Stimulated activated CD4-positive, alpha-beta T cell treated with anti-CD3 and anti-CD28 coated beads, Interleukin-1b, Interleukin-23, amount 100 ng/mL, for 24 hours (primary cell): ENCODE measurements at regions not wholly inside any gene's neighbourhood (a gene's known extent, or its start where the extent isn't known, plus 50 kb on each side); places are given as distances from the start of the nearest gene placed in this dataset.

ENCODE experiments used
- DNase-seq, 4 experiments: peaks; one replicate each; pipeline ENCODE4 v3.0.0-alpha.2; 2020; ENCODE audit warnings: low read depth in 4 of 4, low spot score in 1 of 4

DNA sequence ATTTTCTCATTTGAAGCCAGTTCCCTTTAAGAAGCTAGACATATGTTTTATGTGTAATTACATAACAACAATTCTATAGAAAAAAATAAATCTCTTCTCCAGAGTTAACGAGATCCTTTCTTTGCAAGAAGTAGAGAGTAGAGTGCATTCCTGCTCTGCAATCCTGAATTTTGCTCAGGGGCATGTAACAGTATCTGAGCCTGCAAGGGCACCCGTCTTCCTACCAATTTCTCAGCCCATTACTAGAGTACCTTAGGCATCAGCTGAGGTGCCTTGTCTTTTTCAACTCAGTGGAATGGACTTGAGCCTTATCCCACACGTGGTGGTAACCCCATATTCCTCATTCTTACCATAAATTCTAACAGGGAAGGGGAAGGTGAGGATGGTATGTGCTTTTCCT, 205.9 kb downstream of the IKZF2 start:
- DNase-seq: no peak

DNA sequence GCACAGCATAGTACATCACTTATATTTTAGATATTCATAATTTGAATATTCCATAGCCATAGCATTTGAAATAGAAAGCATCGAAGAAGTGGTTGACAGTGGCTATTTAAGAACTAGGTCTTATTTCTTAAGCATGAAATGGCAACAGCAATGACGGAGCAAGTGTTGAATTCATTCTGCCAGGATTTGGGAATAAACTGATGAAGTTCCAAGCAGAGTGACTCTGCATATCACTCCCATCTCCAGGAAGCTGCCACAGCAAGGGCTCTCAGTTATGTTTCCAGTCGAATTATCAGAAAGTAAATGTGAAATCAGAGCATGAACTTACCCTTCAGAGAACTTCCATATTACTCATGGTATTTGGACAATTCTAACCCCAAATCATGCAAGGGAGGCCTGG, 208.1 kb downstream of the IKZF2 start:
- no peak for DNase-seq

DNA sequence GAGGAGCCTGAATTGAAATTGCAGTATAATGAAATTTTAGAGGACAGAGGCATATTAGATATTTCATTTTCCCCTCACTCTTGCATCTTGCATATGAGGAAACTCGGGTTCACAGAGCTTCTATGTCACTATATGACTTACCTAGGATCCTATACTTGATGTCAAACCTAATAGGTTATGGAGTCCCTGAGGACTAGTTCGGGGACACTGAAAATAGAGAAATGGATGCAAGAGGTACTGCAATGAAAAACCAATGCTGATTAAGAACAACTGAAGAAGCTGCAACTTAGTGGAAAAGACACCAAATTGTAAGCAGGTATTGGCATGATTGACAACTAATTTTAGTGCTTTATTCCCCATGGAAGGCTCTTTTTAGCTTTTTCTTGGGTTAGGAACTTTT, 210.1 kb downstream of the IKZF2 start:
- DNase-seq: no peak

DNA sequence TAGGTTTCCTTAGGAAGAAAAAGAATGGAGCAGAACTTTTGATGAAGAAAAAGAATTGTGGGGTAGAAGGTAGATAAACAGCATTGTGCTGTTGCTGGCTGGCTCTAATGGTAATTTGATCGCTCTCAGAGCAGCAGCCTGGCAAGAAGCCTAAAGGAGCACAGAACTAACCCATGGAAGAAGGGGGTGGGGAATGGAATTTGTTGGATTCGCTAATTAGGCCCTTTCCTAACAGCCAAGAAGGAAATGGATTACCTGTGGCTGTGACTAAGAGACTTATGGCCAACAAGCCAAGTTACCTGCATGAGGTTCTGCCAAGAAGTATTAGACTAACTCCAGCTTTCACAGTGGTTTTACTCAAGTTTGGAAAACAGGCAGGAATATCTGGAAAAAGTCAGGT, 210.6 kb downstream of the IKZF2 start:
- DNase-seq: no peak

DNA sequence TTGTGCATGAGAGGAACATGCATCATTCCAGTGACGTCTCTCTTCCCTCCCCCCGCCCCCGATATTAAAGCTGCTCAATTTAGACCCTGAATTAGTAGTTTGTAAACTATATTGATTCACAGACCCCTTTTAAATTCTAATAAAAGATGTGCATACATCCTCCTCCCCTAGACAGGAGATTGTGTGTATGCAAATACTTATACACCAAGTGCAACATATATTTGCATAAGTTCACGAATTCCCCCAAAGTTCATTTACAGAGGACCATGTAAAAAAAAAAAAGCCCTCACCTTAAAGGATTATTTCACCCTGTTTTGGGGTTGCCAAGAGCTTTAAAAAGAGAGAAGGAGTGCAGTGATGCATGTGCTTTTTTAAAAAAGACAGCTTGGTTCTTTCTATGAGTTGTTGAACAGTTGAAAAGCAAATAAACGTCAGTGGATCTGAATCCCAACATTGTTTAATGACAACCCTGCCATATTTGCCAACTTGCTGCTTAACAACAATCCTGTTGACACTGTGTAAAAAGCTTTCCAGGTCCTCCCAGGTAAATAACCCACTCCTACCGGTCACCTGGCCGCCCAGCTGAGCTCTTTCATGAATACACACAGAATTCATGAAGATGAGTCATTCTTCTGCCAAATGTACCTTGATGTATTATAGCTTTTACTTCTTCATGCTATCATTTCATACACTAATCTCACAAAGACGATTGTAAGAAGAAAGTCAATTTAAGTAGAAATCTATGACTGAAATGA, 211.5 kb downstream of the IKZF2 start:
- DNase-seq: no peak

DNA sequence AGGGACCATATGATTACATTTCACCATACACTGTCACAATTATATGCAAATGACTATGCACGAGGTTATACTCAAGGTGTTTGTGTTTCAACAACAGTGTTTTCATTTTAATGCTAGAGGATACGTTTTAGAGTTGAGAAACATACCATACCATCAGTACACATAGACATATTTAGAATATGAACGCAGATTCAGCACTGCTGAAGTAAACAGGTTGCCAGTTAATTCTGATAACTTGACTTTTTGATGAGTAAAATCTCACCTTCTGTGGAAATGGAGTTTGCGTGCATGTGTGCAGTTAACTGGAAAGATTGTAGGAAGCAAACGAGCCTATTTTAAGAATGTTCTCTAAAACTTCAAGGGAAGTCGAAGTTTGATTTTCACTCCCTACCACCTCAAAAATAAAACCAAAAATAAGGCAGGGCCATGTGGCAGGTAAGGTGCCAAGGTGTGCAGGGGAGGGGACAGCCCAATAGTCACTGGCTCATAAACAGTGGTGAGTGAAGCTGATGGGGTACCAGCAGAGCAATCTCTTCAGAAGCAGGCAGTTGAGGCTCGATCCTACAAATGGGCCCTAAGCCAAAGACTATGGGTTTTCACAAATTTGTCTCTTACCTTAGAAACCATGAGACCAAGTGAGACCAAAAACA, 213.1 kb downstream of the IKZF2 start:
- DNase-seq: no peak

DNA sequence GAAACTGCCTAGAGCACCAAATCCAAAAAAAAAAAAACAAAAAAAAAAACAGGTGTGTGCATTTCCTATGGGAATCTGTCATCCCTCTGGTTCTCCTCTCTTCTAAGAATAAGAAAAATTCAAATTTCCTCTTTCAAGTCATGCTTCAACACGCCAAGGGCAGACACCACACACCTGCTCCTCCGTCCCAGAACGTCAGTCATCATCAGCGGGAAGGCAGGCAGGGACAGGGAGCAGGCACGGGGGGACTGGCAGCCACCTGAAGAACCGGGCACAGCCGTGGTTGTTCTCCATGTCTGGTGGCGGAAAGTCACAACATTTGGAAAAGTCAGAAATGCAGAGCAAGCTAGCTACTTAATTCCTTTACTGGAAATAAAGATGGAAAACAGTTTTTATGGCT, 214.8 kb downstream of the IKZF2 start:
- no peak for DNase-seq

DNA sequence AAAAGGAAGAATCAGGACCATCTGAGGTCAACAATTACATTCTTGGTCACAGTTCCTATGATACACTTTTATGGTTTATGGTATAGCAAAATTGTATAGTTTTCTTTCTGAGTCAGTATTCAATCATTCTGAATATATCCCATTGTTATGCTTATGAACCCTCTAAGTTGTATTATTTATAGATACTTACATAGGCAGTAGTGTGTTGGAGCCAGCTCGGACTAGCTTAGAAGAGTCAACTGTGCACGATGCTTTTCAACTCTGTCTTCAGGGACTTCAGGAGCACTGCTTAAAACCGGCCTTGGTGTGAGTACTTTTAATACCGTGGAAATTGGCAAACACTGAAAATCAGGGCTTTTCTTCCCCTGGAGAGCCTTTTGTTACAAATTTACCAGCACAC, 215.7 kb downstream of the IKZF2 start:
- DNase-seq: no peak

DNA sequence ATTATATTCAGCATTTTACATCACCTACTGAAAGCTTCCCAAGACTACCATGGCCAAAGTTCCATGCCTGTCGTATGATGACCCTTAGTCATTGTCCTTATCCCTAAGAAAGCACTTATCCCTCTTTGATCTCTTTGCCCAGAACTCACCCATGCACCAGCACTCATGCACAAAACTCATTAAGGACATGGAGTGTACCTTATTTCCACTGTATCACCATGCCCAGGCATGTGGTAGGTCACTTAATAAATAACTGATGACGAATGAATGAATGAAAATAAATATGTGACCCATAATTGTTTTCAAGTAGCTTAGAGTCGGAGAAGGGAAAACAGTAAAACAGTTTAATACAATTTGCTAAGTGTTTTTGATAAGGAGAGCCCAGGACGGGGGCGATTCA, 220.1 kb downstream of the IKZF2 start:
- no peak for DNase-seq

DNA sequence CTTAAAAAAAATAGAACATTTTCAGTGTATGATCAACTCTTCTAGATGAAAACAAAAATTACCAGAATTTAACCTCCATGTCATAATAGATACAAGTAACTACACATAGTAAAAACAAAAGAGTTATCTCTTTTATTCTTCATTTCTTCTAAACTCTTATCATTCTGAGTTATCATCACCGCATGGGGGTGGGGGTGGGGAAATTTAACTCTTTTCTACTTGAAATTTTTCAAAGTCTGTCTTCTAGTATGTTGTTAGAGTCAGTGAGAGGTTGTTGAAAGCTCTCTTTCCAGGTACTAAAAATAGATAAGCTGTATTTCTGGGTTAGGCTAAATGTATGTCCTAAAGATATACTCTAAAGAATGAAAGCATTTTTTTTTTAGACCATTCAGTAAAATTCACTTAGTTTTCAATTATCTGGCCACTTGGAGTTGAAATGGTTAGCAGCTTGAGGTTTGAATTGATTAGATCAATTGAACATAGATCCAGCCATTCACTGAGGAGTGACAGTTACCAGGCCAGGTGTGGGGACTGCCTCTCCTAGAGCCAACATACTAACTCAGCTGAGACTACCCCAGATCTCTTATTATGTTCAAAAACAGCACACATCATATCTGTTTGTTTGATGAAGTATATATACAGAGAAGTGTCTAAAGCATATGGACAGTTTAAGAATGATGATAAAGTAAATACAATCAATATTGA, 220.7 kb downstream of the IKZF2 start:
- no peak for DNase-seq

DNA sequence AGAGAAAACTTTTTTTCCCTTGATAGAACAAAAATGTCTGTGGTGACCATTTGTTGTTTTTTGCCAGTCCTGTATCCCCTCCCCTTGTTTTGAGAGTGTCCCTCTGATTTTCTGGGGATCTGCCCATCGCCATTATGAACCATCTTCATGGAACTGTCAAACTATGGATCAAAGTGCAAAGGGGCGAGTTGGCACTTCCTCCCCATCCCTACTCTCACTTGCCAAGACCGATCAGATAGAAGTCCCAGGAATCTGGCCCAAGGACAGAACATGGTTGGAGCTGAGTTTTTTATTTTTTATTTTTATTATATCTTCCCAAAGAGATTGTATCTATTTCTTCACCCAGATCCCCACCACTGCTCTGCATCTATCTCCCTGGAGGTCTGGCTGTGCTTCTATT, 221.4 kb downstream of the IKZF2 start:
- DNase-seq: no peak

DNA sequence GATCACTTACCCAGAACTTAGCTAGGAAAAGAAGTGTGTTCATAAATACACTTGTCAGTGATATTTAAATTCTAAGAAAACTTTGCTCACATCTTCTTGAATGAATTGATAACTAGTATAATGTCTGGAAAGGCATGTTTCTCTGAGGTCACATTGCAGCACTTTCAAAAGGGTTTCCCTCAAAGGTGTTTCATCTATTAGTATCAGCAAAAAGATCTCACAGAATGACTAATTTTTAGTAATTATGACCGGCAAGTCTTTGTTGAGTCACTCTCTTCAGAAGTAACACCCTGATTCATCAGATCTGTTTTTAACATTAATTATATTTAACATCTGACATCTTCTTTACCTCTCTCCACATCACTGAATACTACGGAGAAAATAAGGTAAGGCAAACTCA, 222.3 kb downstream of the IKZF2 start:
- no peak for DNase-seq

DNA sequence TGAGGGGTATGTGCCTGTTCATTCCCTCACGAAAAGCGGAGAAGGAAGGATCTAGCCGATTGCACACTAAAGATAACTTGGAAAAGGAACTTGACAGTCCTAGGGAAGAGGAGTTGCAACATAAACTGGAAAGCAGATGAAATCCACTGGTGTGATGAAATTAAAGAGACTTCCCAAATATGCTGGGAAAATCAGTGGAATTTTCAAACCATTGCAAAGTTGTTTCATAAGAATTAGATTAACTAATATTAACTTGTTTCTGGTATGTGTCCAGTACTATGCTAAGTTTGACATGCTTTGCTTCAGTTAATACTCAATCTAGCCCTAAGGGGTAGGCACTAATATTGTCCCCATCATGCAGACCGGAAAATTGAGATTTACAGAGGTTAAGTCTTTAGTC, 222.7 kb downstream of the IKZF2 start:
- DNase-seq: no peak

DNA sequence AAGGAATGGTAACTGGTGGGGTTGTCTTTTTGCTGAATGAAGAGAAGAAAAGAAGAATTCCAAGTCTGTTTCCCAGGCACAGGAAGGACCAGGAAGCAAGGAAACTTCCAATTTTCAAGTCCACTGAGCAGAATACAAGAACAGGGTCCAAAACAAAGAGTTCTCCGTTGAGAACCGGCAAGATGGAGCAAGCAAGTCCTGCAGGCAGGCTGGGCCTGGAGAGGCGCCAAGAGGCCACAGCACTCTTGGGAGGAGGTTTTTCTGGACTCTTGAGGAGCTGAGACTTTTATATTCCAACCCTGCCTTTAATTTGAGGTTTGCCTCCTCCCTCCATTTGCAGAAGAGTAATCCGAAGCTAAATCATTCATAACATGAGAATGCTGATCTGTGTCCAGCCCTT, 224.5 kb downstream of the IKZF2 start:
- DNase-seq: no peak

DNA sequence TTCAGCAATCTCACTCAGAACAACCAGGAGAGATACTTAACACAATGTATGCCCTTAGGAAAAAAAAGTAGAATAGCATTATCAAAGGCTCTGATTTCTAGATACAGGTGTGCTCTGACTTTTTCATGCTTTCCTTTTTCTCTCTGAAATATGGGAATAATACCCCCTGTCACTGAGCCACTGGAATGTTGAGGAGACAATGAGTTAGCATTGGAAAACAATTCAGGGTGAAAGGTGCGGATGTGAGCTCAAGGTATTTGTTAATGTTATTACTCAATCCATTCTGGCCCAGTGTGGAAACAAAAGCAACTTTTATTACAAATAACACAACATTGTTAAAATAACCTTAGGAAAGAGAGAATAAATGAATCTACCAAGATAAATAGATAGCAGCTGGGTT, 228.0 kb downstream of the IKZF2 start:
- no peak for DNase-seq

DNA sequence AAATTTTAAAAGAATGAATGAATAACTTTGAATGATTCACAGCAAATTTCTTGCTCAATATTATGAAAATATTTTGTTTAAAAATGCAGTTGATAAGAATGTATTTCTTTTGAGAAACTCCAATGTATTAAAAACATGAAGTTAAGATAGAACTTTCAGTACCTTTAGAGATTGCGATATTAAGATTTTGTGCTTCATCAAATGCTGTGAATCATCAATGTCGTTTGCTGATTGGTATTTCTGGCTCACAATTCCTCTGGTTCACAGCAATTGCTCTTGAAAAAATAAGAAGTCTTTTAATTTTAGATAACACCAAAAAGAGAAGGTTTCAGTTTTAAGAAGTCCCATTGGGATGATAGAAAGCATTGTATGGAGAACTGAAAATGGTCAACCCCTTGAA, 228.7 kb downstream of the IKZF2 start:
- DNase-seq: no peak

DNA sequence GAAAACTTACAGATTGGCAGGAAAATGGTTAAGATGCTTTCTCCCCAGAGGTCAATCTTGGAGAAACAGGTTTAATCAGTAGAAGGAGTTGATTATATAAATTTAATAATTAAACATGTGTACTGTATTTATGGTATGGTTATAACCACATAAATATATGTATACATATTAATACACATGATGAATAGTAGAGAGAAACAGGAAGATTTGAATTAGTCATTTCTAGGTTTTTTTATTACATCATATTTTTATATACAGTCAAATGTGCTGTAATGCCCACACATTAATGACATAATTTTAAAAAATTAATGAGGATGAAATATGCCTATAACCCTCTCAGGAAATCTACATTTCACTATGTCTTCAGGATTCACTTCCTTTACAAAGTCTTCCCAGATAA, 229.7 kb downstream of the IKZF2 start:
- DNase-seq: no peak

DNA sequence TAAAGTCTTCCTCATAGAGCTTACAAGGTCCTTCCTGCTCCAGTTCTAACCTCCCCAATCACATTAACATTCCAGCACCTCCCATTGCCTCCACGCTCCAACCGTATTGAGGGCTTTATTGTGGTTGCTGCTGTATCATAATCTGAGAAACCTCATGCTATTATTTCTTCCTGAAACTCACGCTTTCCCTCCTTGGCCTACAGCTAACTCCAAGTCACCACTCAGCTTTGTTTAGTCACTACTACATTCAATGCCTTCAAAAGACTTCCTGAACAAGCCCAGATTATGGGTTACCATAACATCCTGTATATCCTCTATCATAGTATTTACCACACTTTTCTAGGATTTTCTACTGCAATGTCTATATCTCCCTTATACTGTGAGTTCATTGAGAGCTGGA, 230.4 kb downstream of the IKZF2 start:
- DNase-seq: no peak

DNA sequence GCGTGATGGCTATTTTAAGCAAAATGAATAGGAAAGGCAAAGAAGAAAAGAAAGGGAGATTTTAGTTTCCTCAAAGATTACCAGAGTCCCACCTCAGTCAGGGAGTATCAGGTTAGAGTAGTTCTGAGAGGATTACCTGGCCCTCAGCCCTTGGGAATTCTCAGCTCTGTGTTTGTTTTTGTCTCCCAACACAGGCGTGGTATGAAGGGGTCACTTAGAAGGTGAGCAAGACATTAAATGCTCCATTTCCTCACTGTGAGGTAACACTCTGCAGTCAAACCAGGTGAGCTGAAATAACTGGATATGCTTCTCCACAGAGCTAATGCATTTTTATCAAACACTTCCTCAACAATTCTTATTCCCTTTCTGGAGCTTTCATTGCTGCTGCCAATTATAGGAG, 232.2 kb downstream of the IKZF2 start:
- no peak for DNase-seq

DNA sequence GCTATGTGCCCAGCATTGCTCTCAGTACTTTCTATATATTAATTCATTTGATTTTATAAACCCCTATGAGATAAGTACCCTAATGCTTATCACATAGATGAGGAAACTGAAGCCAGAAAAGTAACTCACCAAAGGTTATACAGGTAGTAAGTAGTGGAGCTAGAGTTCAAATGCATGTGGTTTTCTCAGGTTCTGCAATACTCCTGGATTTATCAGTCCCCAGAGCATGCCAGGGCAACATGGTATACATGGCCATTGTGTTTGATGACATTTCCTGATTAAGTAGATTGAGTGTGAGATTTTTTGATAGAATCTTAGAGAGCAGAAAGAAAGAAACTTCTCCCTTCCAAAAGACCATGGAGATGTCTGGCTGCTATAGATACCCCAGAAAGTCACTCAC, 233.1 kb downstream of the IKZF2 start:
- no peak for DNase-seq

DNA sequence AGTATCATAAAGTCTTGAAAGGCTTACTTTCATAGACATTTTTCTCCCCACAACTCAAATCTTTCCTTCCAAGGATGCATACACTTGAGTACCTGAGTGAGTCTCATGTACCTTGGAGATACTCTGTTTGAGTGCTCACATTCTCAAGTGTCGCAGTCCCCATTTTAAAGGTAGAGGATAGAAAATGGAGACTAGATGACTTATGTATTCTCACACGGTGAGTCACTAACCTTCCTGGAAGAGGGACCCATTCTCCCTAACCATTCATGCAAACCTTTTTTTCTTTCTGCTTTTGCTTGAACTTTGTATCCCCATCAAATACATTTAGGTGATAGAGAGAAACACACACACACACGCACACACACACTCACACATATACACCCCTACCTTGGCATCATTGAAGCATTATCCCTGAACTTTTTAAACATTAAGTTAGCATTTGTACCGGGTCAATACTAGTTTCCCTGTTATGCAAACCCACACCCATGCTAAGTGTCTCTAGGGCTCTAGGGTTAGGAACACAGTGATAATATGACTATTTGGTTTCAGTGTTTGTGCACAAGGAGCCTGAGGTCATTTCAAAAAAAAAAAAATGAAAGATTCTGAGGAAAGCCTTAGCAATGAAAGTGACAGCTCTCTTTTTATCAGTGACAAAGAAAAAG, 236.2 kb downstream of the IKZF2 start:
- no peak for DNase-seq

DNA sequence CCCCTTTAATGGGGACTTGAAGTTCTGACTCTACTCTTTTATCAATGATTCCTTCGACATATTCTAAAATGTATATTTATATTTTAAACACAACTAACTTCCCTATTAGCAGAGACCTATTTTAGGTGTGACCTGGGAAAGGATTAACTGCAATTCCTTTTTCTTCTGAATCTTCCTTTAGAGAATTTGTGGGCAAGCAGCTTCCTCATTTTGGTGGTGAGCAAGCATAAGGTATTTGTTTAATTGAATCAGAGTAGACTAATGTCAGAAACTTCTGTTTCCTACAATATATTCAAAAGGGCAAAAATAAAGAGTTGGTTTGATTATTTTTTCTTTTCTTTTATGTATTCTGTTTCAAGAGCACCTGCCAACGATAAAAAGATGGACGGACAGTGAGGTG, 237.0 kb downstream of the IKZF2 start:
- DNase-seq: no peak
